NCI-H524 (cell line): ENCODE measurements at regions not wholly inside any gene's neighbourhood (a gene's known extent, or its start where the extent isn't known, plus 50 kb on each side); places are given as distances from the start of the nearest gene placed in this dataset.
"Not testable (repeated sequence)": the region's sequence is repeated elsewhere in the genome, so short reads cannot be mapped to it uniquely, and the experiment has no call there.

Experiments used
- DNase-seq, 2 experiments: peaks; one replicate each; lab custom pipeline; 2025; lab: John Stamatoyannopoulos, UW

- no peak for DNase-seq
Measured at GRCh38 chr11:103805688-103806009, 230.8 kb upstream of the DDI1 start.

- DNase-seq = peak; percentile 13 to 48
Measured at GRCh38 chr11:103806130-103806895, 230.1 kb upstream of the DDI1 start.

- peak in 1 of 2 experiments; percentile 34 for DNase-seq
Measured at GRCh38 chr11:103807806-103808205, 228.6 kb upstream of the DDI1 start.

- peak; percentile 30 to 70 for DNase-seq
Measured at GRCh38 chr11:103808252-103808651, 228.2 kb upstream of the DDI1 start.

- no peak for DNase-seq
Measured at GRCh38 chr11:103811870-103812455, 224.5 kb upstream of the DDI1 start.

GRCh38 chr11:103812680-103813079 lies 223.8 kb upstream of the DDI1 start:
- DNase-seq = no peak

- DNase-seq = not testable (repeated sequence)
Measured at GRCh38 chr11:103820345-103820744, 216.1 kb upstream of the DDI1 start.

GRCh38 chr11:103824116-103824515 lies 212.3 kb upstream of the DDI1 start:
- DNase-seq = no peak

- DNase-seq = no peak
Measured at GRCh38 chr11:103825469-103825868, 211.0 kb upstream of the DDI1 start.

- DNase-seq = no peak
Measured at GRCh38 chr11:103826856-103827255, 209.6 kb upstream of the DDI1 start.

- no peak for DNase-seq
Measured at GRCh38 chr11:103829596-103829995, 206.8 kb upstream of the DDI1 start.

- DNase-seq = no peak
Measured at GRCh38 chr11:103830205-103830604, 206.2 kb upstream of the DDI1 start.

- no peak for DNase-seq
Measured at GRCh38 chr11:103832762-103833161, 203.7 kb upstream of the DDI1 start.

- no peak for DNase-seq
Measured at GRCh38 chr11:103842191-103842590, 194.2 kb upstream of the DDI1 start.

- DNase-seq = peak in 1 of 2 experiments; percentile 31
Measured at GRCh38 chr11:103842795-103843194, 193.6 kb upstream of the DDI1 start.

- DNase-seq = no peak
Measured at GRCh38 chr11:103844327-103845215, 191.9 kb upstream of the DDI1 start.

- DNase-seq = no peak
Measured at GRCh38 chr11:103845331-103845730, 191.1 kb upstream of the DDI1 start.

- DNase-seq = no peak
Measured at GRCh38 chr11:103848686-103849085, 187.8 kb upstream of the DDI1 start.

GRCh38 chr11:103849366-103849765 lies 187.1 kb upstream of the DDI1 start:
- DNase-seq = no peak

GRCh38 chr11:103850419-103851165 lies 185.8 kb upstream of the DDI1 start:
- no peak for DNase-seq

GRCh38 chr11:103851166-103851651 lies 185.2 kb upstream of the DDI1 start:
- DNase-seq = no peak
